Activated naive CD4-positive, alpha-beta T cell treated with anti-CD3 and anti-CD28 coated beads, Interleukin-2, amount 50 U/mL, for 16 hours (primary cell): ENCODE measurements at regions not wholly inside any gene's neighbourhood (a gene's known extent, or its start where the extent isn't known, plus 50 kb on each side); places are given as distances from the start of the nearest gene placed in this dataset.

Experiments used
- DNase-seq: peaks from one replicate; pipeline ENCODE4 v3.0.0-alpha.2; 2020

DNA sequence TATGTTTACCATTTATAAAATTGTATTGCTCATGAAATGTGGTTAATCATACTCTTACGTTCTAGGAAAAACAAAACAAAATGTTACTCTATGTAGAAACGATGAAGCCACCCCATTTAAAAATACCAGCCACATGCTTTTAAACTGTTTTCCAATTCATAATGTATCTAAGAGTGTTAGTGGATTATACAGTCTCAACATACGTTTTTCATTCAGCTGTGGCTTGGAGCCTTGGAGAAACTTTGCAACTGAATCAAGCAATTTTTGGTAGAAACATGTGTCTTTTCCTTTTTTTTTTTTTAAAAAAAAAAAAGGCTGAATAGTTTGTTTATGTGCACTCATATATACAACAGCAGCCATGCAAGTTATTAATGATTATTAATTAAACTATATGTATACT is 378.0 kb upstream of the SEMA3D start:
- DNase-seq, result no peak

- DNase-seq, result no peak
Observed at GRCh38 chr7:85561706-85562105, 374.9 kb upstream of the SEMA3D start.

DNA sequence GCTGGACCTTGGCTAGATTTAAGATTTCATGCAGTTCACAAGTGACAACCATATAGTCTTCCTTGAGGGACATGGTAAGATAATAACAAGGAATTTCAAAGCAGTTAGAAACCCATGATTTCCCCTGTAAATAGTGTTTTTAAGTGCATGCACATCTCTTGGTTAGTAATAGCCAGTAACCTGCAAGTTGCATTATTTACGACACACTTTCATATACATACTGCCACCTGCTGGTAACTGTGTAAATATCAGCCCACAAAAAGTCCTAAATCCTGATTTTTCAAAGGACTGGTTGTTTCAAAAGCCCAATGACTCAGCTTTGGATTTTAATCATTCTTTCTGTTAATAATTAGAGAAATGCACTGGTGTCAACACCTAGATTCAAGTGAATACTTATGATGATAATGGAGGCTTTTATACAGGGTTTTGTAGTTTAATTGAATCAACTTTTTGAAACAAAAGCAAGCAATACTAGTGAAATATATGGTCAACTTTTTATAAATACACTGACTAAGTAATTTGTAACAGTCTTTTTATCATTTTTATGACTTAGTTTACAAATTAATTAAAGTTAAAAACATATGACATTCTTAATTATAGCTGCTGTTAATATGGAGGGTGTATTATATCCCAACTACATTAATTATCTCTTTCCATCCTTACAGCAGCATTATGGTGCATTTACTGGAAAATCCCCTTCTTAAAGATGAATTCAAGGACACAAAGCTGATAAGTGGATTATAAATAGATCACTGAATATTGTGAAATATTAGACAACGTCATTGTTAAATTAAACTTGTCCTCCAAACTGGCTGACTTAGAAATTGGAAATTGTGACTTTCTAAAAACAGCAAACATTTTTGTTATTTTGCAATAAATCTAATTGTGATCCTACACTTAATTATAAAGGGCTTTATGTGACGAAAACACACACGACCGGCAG is 367.7 kb upstream of the SEMA3D start:
- DNase-seq, result no peak

- no peak for DNase-seq
Observed at GRCh38 chr7:85535974-85536729, 349.3 kb upstream of the SEMA3D start.

GRCh38 chr7:85529831-85530230 is 343.0 kb upstream of the SEMA3D start:
- DNase-seq, result no peak

DNA sequence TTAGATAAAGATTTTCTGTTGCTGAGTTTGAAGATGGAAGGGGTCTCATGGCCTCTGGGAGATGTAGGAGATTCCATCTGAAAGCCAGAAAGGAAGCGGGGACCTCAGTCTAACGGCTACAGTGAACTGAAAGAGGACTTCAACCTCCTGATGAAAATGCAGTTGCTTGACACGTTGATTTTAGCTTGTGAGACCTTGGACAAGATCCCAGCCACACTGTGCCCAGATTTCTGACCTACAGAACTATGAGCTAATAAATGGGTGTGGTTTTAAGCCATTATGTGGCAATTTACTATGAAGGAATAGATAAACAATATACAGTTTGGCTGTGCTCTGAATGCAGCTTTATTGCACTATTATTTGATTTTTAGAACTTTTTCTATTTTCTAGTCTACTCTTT is 342.3 kb upstream of the SEMA3D start:
- DNase-seq, result no peak

DNA sequence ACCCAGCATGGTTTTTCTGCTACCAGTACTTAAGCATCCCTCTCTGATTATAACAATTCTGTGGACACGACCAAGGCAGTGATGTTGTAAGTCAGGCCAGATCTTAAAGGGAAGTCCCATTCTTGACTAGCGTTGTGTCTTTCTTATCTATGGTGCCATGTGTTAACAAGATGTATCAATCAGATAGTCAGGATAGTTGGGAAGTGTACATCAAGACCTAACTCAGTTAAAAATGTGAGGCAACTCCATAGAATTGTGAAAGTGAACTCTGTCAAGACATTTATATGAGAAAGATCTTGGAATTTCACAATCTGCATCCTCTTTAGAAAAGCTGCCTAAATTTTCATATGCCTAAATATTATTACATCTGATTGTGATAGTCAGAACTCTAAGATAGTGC is 341.7 kb upstream of the SEMA3D start:
- no peak for DNase-seq

- no peak for DNase-seq
Observed at GRCh38 chr7:85525676-85526075, 338.8 kb upstream of the SEMA3D start.

DNA sequence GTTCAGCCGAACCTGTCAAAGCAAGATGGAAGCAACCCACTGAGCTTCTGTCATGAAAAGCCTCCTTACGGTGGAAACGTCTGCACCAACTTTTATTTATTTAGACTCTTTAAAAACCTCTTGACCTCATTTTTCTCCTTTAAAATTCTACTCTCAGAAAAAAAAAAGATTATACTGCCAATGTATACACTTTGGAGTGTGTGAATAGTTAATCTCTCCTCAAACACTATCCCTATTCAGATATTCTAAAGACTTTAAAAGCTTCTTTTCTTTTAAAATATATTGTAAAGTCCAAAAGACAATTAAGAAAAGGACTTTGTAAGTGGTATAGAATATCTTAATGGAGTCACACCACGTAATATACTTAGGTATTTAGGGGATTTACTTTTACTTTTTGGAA is 335.2 kb upstream of the SEMA3D start:
- DNase-seq, result no peak

DNA sequence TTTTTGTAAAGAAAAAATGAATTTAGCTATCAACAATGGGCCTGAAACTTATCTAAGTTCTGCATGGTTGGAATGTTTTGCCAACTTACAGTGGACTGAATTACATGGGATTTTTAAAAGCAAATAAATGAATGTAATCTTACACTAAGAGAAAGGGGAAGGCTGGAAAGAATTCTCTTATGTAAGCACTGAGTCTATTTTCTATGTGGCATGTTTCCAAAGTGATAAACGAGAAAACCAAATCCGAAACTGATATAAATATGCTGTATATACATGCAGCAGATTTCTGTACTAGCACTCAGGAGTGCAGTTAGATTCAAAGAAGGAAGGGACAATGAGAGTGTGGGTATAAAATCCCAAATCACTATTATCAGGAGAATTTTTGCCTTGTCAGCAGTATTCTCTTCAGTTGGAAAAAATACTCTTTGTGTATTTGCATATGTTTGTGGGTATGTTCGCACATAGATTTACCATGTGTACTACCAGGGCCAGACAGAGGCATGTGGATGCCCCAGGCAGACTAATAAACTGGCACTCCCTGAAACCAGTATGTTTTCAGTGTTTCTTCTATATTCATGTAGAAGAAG is 334.3 kb upstream of the SEMA3D start:
- DNase-seq, result no peak

GRCh38 chr7:85520175-85520574 is 333.3 kb upstream of the SEMA3D start:
- DNase-seq, result no peak

- DNase-seq, result no peak
Observed at GRCh38 chr7:85516675-85517074, 329.8 kb upstream of the SEMA3D start.

- no peak for DNase-seq
Observed at GRCh38 chr7:85512790-85513189, 325.9 kb upstream of the SEMA3D start.

- DNase-seq, result no peak
Observed at GRCh38 chr7:85510287-85510686, 323.4 kb upstream of the SEMA3D start.

- no peak for DNase-seq
Observed at GRCh38 chr7:85509476-85509875, 322.6 kb upstream of the SEMA3D start.

GRCh38 chr7:85508642-85509410 is 322.0 kb upstream of the SEMA3D start:
- no peak for DNase-seq

GRCh38 chr7:85498031-85498430 is 311.2 kb upstream of the SEMA3D start:
- DNase-seq, result no peak

GRCh38 chr7:85489498-85489897 is 302.6 kb upstream of the SEMA3D start:
- no peak for DNase-seq

- no peak for DNase-seq
Observed at GRCh38 chr7:85488406-85488805, 301.6 kb upstream of the SEMA3D start.

- no peak for DNase-seq
Observed at GRCh38 chr7:85483177-85483576, 296.3 kb upstream of the SEMA3D start.

- no peak for DNase-seq
Observed at GRCh38 chr7:85480666-85481065, 293.8 kb upstream of the SEMA3D start.

- no peak for DNase-seq
Observed at GRCh38 chr7:85479918-85480643, 293.2 kb upstream of the SEMA3D start.
